Central memory CD4-positive, alpha-beta T cell (primary cell): ENCODE measurements at regions not wholly inside any gene's neighbourhood (a gene's known extent, or its start where the extent isn't known, plus 50 kb on each side); places are given as distances from the start of the nearest gene placed in this dataset.
"Not testable (repeated sequence)": the region's sequence is repeated elsewhere in the genome, so short reads cannot be mapped to it uniquely, and the experiment has no call there.

Source experiments
- DNase-seq: peaks from one replicate; pipeline ENCODE4 v3.0.0; 2022

DNA sequence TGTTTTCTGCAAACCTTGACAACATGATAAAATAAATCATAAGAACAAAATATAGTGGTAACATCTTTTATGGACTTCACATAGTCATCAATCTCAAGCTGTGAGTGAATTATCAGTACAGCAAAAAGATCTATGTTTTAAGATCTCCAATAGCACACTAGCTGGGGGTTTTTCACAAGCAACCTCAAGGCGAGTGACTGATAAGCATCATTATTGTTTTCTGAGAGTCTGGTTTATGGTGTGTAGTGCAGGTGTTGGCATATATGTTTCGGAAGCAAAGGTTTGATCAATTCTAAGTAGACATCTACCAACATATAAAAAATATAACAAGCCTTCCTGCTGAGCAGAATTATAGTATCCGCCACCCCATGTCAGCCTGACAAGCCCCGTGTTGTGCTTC, 403.8 kb upstream of the MGMT start:
- DNase-seq = no peak

DNA sequence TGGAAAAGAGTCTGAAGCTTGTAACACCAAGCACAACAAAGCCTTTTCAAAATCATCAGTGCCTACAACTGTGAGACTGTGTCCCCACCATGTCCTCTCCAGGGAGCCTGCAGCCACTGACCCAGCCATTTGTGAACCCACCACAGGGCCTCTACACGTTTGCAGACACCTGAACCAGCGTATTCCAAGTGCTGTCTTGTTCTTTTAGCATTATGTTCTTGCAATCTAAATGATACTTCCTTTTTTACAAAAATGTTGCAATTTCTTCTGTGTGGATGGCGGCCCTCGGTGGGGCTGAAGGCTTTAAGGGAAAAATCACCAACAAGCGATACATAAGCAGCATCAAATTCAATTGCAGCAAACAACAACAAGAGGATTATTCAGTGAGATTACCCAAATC, 403.2 kb upstream of the MGMT start:
- no peak for DNase-seq

- DNase-seq = not testable (repeated sequence)
These were observed 400.5 kb upstream of the MGMT start for GRCh38 chr10:129066529-129066928.

GRCh38 chr10:129071411-129071810, 395.6 kb upstream of the MGMT start:
- not testable (repeated sequence) for DNase-seq

DNA sequence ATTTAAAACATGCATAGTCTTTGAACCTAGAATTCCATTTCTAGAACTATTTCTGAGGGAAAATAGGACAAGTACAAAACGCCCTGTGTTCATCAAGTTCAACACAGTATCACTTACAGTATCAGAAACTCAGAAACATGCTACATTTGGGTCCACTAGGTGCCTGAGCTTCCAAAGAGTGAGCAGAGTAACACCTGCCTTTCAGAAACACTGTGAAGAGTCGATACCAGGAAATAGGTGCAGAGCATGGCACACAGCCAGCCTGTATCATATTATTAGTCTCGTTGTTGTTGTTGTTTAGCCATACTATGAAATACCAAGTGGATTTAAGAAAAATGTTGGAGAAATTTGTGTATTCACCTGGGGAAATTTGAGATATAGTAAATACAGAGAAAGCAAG, 392.1 kb upstream of the MGMT start:
- DNase-seq = no peak

DNA sequence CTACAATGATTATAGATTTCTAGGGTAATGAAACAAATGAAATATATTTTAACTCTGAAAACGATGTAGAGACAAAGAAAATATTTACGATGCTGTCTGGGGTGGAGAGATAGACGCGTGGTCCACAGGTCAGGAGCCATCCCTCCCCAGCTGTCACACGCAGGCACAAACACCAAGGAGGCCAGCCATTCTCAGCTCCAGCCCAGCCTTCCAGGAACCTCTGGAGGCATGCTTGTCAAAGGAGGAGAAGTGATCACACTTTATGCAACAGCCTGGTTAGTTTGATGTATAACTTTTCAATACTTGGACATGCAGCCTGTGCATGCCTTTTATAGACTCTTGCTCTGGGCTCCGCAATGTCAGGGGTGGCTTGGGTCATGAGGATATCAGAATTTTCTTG, 391.5 kb upstream of the MGMT start:
- no peak for DNase-seq

- DNase-seq = no peak
These were observed 391.1 kb upstream of the MGMT start for GRCh38 chr10:129075927-129076326.

GRCh38 chr10:129078346-129078745, 388.7 kb upstream of the MGMT start:
- no peak for DNase-seq

- DNase-seq = no peak
These were observed 388.3 kb upstream of the MGMT start for GRCh38 chr10:129078746-129079145.

- no peak for DNase-seq
These were observed 387.3 kb upstream of the MGMT start for GRCh38 chr10:129079705-129080104.

GRCh38 chr10:129085811-129086210, 381.2 kb upstream of the MGMT start:
- DNase-seq = no peak

DNA sequence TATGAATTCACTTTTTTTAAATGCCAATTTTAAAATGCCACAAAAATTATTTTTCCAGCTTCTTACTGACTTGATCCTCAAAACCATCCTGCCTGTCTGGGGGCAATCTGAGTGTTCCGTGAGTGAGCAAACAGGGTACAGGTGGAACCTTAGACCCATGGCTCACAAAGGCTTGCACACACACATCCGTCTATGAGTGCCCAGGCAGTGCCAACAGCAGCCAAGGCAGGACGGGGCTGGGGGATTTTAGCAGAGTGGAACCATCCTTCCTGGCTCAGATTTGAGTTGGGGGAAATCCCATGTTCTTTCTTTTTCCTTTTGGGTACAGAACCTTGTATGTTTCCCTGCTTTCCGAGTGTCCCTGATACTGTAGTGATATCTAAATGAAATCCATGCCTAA, 377.7 kb upstream of the MGMT start:
- no peak for DNase-seq

- DNase-seq = no peak
These were observed 376.9 kb upstream of the MGMT start for GRCh38 chr10:129090165-129090564.

DNA sequence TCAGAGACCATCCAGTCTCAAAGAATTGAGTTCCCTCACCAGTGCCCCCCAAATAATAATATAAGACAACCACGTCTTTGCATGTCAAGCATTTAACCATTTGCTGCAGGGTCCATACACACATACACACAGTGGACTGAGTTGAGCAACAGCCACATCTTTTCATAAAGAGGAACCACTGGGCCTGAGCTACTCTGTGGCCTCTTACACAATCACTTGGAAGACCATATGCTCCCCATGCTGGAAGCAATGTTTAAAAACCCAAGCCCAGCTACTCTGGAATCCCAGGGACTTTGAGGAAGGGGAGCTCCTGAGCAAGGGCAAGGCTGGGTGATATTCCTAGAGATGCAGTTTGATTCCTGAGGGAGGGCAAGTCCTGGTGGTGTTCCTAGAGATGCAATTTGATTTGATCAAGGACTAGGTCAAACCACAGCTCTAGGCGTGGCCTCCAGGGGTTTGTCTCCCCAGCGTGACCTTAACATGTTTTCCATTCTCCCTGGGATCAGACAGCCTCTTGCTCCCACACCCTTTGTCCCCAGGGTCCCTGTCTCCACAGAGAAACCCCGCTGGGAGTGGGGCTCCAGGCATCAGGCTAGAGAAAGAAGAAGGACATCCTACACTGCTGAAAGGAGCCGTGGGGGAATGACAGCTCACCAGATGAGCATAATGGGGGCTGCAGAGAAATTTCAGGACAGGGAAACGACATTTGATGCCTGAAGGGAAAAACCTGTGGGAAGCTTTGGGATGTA, 376.2 kb upstream of the MGMT start:
- DNase-seq = no peak

DNA sequence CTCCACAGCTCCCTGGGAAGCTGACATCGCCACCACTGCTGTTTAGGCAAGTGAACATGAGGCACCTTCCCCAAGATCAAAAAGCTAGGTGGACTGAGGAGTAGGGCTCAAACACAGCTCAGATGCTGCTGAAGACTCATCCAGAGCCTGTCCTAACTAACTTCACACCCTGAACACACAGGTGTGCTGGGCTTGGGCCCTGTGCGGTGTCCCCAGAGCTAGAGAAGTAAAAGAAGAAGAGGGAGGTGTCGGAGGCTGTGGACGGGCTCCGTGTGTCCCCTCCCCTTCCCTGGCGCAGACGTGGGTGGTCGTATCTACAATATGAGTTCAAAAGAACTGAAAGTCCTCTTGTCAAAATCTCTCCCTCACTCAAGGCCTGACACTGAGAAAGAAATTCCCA, 373.4 kb upstream of the MGMT start:
- no peak for DNase-seq

GRCh38 chr10:129094233-129094632, 372.8 kb upstream of the MGMT start:
- DNase-seq = no peak

- DNase-seq = no peak
These were observed 372.2 kb upstream of the MGMT start for GRCh38 chr10:129094861-129095260.

GRCh38 chr10:129095680-129096064, 371.4 kb upstream of the MGMT start:
- DNase-seq = no peak

DNA sequence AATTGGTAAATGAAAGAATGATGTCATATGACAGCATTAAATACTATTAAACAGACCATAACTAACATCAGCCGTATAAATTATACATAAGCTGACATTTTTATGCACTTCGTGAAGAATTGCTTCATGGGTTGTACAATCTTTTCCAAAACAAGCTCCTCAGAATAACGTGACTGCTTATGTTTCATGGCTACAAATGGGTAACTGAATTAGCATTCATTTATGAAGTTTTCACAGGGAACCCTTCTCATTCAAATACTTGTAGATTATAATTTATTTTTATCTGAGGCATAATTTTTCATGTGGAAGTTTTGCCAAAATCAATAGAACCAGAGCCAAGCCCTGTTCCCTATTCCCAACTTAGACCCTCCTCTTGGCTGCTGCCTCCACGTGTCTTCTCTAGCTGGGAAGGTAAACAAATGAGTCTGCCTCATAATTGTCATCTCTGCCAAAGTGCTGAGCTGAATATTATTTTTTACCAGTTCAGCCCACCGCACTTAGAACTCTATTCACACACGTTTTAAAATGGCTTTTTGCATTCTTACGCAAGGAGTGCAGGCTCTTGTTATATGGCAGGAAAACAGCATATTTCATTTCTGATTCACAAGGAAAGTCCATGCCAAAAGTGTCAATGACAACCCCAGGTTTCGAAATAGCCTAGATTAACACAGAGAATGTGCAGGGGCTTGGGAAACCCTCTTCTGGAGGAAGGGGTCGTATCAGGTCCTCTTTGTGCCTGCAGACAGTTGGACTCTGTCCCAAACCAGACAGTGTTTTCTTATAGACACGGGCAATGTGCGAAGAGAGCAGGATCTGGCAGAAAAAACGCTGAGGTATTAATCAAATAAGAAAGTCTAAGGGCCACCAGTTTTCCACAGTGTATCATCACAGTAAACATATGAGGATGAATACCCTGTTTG, 370.7 kb upstream of the MGMT start:
- DNase-seq = no peak

GRCh38 chr10:129097776-129098330, 369.2 kb upstream of the MGMT start:
- DNase-seq = no peak

DNA sequence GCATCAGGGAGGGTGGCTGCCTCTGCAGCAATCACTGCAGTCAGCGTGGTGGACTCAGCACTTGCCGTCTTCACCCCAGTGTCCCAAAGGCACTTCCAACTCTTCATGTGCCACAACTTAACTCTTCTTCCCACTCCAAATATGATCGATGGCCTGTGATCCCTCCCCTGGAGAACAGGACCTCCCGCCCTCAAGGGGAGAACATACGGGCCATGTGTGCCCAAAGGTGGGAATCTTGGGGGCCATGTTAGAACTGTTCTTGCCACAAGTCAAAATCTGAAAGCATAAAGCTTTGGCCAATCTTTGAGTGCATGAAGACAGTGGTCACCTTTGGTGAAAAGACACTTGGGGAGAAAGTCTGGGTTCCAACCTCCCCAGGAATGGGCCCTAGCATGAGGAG, 368.5 kb upstream of the MGMT start:
- DNase-seq = no peak

- no peak for DNase-seq
These were observed 367.6 kb upstream of the MGMT start for GRCh38 chr10:129099486-129099885.

- DNase-seq = no peak
These were observed 367.0 kb upstream of the MGMT start for GRCh38 chr10:129099992-129100391.
